ENCODE measurements at regions not wholly inside any gene's neighbourhood (a gene's known extent, or its start where the extent isn't known, plus 50 kb on each side); places are given as distances from the start of the nearest gene placed in this dataset.
"Not testable (repeated sequence)": the region's sequence is repeated elsewhere in the genome, so short reads cannot be mapped to it uniquely, and the experiment has no call there.

DNA sequence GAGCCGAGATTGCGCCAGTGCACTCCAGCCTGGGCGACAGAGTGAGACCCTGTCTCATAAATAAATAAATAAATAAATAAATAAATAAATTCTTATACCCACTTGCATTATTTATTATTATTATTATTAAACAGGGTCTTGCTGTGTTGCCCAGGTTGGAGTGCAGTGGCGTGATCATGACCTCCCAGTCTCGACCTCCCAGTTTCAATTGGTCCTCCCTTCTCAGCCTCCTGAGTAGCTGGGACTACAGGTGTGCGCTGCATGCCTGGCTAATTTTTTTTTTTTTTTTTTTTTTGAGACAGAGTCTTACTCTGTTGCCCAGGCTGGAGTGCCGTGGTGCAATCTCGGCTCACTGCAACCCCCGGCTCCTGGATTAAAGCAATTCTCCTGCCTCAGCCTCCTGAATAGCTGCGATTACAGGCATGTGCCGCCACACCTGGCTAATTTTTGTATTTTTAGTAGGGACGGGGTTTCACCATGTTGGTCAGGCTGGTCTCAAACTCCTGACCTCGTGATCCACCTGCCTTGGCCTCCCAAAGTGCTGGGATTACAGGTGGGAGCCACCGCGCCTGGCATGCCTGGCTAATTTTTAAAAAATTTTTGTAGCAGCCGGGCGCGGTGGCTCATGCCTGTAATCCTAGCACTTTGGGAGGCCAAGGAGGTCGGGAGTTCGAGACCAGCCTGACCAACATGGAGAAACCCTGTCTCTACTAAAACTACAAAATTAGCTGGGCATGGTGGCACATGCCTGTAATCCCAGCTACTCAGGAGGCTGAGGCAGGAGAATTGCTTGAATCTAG, 150.2 kb downstream of the SEC14L1 start:
- DNase-seq (ENCODE audit: low read depth), result not testable (repeated sequence)

DNA sequence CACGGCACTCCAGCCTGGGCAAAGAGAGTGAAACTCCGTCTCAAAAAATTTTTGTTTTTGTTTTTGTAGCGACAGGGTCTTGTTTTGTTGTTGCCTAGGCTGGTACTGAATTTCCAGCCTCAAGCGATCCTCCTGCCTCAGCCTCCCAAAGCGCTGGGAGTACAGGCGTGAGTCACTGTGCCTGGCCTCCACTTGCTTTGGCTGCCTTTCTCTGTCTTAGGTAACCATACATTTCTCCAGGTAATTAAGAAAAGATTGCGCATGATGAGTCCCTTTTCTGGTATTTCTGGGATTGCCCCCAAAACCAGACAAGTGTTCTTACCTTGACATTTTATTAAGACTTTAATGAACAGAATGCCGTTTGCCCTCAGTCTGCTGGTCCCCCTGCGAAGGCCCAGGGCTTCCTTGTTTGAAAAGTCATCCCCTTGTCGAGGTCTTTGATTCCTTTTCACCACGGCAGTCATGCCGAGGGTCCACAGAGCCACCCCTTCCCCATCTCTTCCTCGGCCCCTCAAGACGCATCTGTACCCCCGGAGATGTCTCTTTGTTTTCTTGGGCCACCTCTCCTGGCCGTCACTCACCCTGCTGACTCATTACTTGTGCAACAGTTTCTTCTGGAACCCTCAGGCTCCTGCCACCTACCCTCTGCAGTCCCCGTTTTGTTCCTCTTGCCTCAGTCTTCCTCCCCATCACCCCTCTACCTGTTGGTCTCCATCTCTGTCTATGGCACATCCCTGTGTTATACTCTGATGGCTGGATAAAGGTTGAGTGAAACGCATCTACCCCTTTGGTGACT, 151.0 kb downstream of the SEC14L1 start:
- DNase-seq (ENCODE audit: low read depth), result no peak

DNA sequence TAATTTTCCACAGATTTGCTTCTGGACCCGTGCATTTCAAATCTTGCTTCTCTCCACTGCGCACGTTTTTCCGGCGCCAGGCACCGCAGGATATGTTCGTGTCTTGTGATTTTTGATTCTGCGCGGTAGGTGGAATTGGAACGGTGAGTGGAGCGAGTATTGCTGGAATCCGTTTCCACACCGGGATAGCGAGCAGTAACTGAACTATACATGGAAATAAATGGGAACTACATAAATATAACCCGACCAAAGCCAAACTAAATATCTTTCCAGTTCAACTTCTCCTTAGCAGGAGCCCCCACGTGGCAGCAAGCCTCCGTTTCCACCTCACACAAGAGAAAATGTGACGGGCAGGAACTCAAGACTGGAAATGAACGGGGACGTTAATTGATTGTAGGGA, 154.0 kb downstream of the SEC14L1 start:
- DNase-seq (ENCODE audit: low read depth), result no peak

DNA sequence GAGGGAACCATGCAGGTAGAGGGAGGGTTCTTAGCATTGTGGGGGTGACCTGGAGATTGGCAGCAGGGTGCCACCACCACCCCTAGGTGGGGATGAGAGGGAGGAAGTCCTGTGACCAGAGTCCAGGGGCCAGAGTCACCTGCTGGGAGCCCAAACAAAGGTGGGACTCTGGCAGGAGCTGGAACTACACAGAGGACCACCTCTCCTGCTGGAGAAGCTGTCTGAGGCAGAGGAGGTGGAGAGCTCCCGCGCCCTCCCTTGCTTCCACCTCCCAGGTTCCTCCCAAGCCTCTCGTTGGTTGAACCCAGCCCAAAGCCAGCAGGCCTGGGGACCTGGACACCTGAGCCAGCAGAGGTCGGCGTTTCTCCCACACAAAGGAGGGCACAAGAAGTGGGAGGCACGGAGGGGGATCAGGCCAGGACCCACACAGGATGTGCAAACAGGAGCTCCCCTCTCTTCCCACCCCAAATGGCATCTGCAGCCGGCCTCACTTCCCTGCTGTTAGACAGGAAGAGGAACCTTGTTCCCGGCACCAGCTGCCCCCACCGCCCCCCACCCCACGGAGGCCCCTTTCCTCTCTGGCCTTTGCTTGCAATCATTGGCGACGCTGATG, 154.6 kb downstream of the SEC14L1 start:
- no peak for DNase-seq (ENCODE audit: low read depth)

DNA sequence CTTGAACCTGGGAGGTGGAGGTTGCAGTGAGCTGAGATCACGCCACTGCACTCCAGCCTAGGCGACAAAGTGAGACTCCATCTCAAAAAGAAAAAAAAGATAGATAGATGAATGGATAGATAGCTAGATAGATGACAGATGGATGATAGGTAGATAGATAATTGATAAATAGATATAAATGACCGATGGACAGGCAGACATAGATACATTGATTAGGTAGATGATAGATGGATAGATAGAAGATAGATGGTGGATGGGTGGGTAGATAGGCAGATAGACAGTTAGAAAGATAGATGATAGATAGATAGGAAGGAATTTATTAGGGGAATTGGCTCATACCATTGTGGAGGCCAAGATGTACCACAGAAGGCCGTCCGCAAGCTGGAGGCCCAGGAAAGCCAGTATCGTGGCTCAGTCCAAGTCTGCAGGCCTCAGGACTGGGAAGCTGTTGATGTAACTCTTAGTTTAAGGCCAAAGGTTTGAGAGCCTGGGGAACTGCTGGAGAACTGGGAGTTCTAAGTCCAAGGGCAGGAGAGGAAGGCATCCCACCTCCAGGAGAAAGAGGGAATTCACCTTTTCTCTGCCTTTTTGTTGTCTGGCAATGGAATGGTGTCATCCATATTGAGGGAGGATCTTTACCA, 156.1 kb downstream of the SEC14L1 start:
- no peak for DNase-seq (ENCODE audit: low read depth)

DNA sequence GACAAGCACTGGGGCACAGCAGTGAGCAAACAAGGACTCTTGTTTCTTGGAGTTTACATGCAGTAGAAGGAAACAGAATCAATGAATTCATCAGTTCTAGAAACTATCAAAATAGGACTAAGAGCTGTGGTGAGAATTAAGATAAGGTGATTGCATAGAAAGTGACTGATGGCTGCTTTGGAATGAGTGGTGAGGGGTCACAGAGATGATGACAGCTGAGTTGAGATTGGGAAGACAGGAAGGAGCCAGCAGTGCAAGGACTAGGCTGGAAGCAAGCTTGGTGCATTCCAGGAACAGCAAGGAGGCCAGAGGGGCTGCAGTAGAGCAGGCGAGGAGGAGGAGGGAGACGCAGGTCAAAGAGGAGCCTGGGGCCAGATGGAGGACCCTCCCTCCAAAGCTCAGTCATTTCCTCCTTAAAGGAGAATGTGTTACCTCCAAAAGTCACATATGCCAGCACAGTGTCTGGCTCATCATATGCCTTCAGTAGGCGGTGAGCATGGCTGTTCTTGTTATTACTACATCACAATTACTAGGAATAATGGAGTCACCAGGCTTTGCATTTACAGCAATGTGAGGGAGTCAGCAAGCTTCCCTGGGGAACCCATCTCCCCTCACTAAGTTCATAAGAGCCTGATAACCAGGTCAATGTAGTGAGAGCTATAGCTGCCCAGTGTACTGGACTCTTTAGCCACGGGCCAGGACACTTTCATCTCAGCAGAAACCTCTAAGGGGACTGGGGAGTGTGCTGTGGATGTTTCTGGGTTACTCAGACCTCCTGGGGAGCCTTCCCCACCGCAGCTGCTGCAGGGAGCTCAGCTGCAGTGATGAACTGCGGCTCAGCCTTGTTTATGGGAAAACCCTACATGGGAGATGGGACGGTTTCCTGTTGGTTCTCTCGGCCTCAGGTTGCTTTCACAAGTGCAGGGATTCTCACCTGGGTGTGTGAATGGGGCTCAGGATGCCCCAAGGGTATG, 157.2 kb downstream of the SEC14L1 start:
- DNase-seq (ENCODE audit: low read depth), result no peak

DNA sequence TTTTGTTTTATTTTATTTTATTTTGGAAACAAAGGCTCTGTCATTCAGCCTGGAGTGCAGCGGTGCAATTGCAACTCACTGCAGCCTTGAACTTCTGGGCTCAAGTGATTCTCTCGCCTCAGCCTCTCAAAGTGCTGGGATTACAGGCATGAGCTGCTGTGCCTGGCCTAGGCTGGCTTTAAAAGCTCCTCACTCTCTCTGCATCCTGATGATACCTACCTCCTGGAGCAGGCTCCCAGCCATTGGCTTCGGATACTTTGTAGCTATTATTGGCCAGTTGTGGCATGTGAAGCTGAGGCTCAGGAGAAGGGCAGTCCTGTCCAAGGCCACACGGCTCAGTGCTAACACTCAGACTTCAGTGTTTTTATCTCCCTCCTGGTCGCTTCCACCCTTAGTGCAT, 158.0 kb downstream of the SEC14L1 start:
- DNase-seq (ENCODE audit: low read depth), result no peak

DNA sequence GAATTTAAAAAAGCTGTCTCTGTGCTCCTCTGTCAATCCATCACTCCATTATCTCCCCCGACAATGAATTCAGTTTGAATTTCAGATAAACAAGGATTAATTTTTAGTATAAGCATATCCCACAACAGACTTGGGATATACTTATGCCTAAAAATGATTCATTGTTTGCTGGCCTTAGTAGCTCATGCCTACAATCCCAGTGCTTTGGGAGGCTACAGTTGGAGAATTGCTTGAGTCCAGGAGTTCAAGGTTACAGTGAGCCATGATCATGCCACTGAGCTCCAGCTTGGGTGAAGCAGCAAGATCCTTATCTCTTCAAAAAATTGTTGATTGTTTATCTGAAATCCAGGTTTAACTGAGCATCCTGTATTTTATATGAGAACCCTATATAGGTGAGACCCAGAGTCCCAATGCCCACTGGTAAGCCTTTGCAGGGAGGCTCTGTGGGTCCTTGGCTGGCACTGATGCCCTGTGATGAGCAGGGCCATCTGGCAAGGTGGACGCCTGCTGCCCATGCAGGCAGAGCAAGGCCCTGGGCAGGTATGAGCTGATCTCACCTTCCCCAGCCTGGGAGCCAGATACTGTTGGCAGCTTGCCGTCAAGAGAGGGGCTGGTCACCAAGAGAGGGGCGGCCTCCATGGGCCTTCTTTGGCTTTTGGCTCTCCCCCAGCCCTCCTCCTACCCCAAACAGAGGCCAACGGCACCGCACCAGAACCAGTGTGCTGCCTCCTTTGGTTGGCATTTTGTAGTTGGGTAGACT, 158.7 kb downstream of the SEC14L1 start:
- DNase-seq (ENCODE audit: low read depth), result no peak

DNA sequence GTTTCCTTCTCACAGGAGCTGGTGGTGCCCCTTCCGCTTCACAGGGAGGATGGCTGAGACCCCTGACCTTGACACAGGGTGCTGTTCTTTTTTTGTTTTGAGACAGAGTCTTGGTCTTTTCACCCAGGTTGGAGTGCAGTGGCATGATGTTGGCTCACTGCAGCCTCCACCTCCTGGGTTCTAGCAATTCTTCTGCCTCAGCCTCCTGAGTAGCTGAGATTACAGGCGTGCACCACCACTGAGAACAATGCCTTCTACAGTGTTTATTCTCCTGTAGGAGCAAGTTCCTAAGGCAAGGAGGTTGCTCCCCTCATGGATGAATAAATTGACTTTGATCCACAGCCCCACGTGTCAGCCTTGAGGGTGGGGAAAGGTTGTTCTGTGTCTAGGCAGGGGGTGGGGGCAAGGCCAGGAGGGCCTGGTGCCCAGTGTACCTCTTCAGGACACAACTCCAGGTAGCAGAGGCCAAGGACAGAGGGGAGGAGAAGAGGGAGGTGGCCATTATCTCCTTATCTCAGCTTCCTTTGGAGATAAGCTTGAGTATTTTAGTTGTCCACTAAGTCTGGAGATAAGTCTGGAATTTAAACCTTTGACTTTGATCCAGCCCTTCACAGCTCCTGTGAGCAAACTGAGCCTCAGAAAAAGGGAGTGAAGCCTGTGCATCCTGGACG, 159.4 kb downstream of the SEC14L1 start:
- DNase-seq (ENCODE audit: low read depth), result no peak

DNA sequence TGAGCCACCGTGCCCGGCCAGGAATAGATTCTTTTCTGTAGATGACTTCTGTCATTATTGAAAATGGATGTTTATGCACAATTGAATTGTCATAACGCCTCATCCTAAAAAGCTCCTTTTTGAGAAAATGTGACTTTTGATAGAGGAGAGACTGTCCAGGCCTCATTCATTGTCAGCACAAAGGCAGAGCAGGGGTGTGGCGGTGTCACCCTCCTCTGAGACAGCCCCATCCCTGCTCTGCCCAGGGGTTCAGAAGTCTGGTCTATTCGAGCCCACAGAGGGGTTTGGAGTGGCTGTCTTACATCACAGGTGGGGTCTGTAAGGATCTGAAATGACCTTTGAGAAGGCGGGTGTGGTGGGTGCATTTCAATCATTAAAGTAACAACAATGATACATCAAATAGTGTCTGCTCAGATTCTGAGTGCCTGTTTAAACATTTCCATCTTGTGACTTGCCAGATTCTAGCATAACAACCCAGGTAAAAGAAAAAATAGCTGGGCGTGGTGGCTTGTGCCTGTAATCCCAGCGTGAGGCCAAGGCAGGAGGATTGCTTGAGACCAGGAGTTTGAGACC, 161.0 kb downstream of the SEC14L1 start:
- no peak for DNase-seq (ENCODE audit: low read depth)

DNA sequence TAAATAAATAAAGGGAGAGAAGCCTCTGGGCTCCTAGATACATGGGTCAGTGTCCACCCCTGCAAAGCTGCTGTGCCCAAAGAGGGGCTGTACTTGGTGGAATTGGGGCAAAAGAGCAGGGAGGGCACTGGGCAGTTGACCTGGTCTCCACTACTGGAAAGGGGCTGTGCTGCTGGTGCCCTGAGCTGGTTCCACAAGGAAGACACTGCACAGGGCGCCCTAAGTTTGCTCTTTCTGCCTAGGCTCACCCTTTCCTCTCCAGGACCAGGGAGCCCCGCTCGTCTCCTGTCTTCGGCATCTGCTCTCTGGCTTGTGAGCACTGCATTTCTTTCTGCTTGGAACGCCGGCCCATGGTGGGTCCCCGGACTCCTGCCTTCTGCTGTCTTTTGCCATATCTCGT, 161.9 kb downstream of the SEC14L1 start:
- DNase-seq (ENCODE audit: low read depth), result no peak

DNA sequence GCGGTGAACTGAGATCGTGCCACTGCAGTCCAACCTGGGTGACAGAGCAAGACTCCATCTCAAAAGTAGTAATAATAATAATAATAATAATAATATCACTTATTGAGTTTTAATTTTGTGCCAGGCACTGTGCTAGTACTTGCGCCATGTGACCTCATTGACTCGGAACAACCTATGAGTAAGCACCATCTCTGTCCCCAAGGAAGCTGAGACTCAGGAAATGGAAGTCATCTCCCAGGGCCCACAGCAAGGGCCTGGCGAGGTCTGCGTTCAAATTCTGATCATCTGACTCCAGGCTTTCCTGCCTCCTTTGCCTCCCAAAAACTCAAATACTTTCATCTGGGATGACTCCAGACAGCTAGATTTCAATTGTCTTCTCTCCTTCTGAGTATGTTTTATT, 162.9 kb downstream of the SEC14L1 start:
- DNase-seq (ENCODE audit: low read depth), result no peak

DNA sequence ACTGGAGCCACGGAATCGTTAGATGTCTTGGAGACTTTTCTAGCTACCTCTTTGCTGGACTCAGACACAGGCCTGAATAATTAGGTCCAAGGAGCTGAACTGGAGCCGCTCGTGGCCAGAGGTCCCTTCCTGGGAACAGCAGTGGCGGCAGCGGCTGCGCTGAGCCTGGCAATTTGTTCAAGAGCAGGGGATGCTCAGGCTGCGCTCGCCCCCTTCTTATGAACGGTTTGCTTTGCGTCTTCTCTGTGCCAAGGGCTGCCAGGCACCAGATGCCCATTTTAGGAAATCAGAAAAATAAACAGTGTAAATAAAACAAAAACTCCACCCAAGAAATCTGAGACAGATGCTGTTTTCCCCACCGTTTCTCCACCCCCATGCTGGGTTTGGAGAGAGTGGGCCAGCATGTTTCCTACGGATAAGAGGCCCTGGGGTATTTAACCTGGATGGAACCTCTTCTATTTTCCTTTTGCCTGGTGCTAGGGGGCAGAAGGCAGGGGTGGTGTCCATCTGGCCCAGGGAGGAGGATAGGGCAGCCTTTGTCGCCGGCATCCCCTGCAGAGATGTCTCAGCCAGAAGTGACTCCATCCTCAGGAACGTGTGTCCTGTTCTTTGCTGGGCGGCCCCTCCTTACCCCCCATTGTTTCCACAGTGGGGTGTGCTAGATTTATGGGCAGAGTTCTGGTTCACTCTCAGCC, 163.4 kb downstream of the SEC14L1 start:
- no peak for DNase-seq (ENCODE audit: low read depth)

DNA sequence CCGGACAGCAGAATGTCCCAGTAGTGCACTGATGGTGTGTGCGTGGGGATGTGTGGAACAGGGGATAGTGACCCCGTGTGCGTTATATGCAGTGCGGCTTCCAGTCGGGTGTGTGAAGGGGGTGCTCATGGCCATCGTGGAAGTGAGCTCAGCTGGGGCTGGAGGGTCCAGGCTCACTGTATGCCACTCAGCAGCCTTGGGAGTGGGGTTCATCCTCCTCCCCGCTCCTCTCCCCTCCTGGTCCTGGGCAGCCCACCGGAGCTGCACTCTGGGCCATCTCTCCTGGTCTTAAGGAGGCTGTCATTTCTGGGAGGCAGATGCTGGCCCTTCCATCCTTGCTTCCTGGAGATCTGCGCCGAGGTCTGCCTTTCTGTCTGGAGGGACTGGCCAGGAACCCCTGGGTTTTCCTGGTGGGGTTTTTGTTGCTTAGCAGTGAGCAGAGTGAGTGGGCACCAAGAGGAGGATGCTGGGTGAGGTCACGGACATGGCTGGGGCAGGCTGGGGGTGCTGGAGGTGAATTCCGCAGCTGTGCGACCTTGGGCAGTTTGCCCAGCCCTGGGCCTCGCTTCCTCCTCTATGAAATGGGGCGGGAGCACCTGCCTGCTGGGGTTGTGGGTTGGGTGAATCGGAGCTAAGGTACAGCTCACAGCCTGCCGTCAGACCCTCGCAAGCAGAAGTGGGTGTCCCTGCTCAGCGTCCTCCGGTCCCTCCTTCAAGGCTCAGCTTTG, 164.1 kb downstream of the SEC14L1 start:
- DNase-seq (ENCODE audit: low read depth), result no peak

DNA sequence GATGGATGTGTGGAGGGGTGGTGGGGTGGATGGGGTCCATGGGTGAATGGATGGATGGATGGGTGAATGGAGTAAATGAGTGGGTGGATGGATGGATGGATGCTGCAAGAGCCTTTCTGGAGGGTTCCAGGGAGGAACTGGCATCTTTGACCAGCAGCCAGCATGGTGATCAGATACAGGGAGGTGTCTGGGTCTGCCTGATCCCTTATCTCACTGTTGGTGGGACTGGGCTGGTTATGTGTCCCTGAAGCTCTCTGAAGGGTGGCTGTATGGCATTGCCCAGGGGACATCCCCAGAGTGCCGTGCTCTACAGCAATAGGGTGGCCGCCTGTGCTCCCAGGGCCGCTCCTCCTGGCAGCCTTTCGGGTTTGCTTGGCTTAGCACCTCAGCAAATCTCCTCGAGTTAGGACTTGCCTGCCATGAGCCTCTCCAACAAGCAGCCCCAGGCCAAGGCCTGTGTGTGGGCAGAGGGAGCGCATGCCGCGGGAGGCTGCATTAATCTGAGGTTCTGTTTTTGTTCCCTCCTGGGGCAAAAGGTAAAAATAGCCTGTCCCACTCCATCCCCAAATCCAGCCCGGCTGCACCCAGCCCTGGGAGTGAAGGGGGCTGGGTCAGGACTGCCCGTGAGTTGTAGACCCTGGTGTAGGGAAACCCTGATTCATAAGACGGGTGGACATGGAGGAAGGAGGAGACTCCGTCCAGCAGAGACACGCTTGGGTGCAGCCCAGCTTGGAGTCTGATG, 165.4 kb downstream of the SEC14L1 start:
- DNase-seq (ENCODE audit: low read depth), result no peak

DNA sequence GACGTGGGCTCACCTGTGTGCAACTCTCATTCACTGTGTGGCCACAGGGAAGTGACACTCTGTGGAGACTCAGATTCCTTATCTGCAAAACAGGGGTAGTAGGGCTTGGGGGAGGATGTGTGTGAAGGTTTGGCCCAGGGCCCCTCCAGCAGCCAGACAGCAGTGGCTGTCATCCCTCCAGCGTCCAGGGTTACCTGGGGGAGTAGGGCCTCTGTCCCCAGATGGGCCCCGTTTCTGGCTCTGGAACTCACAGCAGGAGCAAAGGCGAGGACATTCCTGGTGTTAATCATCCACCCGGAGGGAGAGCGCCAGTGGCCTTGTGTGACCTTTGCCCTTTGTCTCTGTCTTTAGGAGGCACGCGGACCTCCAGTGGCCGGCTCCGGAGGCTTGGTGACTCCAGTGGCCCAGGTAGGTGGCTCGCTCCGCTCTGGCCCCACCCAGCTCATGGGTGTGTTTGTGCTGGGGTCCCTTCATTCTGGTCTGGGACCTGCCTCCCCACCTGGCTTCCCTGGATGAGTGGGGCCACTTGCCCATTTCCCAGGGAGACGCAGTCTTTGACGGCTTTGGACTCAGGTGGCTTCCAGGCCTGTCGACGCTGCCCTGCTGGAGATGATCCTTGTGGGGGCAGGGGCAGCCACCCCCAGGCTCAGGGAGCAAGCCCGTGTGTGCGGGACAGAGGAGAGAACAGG, 166.2 kb downstream of the SEC14L1 start:
- no peak for DNase-seq (ENCODE audit: low read depth)
